ENCODE measurements at regions not wholly inside any gene's neighbourhood (a gene's known extent, or its start where the extent isn't known, plus 50 kb on each side); places are given as distances from the start of the nearest gene placed in this dataset.

GRCh38 chr16:5838725-5839124, 741.1 kb upstream of the EEF2KMT start:
- DNase-seq, result no peak

- no peak for DNase-seq
Observed at GRCh38 chr16:5838071-5838470, 740.5 kb upstream of the EEF2KMT start.

- no peak for DNase-seq
Observed at GRCh38 chr16:5837007-5837670, 739.5 kb upstream of the EEF2KMT start.

DNA sequence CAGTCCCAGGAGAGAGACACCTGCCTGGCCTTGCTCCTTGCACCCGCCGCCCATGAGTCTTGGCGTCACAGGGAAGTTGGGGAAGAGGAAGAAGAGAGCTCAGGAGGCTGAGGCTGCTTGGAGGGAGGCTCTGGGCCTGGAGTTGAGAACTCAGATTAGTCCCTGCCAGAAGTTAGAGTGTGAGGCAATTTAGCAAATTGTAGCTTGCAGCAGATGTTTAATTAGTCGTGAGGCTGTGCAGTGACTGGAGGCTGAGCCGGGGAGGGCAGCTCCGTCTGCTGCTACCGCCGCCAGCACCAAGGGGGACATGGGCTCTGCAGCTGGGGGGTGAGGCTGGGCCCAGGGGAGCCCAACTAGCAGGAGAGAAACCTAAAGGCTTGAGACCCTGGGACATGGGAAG, 738.3 kb upstream of the EEF2KMT start:
- DNase-seq, result no peak

DNA sequence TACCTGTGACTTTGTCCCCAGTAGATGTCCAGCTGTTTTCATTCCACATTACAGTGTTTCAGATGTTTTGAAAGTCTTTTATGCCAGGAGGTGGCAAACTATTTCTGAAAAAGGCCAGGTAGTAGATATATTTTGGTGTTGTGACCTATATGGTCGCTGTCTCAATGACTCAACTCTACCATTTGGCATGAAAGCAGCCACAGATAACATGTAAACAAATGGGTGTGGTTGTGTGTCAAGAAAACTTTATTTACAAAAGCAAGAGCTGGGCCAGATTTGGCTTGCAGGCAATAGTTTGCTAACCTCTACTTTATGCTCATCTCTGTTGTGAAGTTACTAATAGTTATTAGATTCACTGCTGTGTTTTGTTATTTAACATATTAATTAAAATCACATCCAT, 728.7 kb upstream of the EEF2KMT start:
- no peak for DNase-seq

GRCh38 chr16:5820472-5820871, 722.9 kb upstream of the EEF2KMT start:
- DNase-seq, result no peak

GRCh38 chr16:5815570-5816237, 718.1 kb upstream of the EEF2KMT start:
- DNase-seq, result no peak

- DNase-seq, result no peak
Observed at GRCh38 chr16:5801396-5801795, 703.8 kb upstream of the EEF2KMT start.

GRCh38 chr16:5793556-5793955, 696.0 kb upstream of the EEF2KMT start:
- no peak for DNase-seq

- DNase-seq, result no peak
Observed at GRCh38 chr16:5791011-5791657, 693.5 kb upstream of the EEF2KMT start.

GRCh38 chr16:5790512-5790911, 692.9 kb upstream of the EEF2KMT start:
- no peak for DNase-seq

- no peak for DNase-seq
Observed at GRCh38 chr16:5789033-5789432, 691.4 kb upstream of the EEF2KMT start.

- DNase-seq, result no peak
Observed at GRCh38 chr16:5781436-5781835, 683.8 kb upstream of the EEF2KMT start.

DNA sequence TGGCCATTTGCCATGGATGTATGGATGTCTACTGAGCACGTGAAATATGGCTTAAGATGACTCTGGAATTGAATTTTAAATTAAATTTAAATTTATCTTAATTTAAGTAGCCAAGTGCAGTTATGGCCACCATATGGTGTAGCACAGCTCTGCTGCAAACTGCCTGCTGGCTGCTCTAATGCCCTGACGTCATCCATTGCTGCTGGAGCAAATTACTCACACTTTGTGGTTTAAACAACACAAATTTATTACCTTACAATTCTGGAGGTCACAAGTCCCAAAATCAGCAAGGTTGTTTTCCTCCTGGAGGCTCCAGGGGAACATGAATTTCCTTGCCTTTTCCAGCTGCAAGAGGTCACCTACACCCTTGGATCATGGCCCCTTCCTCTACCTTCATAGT, 679.3 kb upstream of the EEF2KMT start:
- no peak for DNase-seq

GRCh38 chr16:5775916-5776315, 678.3 kb upstream of the EEF2KMT start:
- no peak for DNase-seq

DNA sequence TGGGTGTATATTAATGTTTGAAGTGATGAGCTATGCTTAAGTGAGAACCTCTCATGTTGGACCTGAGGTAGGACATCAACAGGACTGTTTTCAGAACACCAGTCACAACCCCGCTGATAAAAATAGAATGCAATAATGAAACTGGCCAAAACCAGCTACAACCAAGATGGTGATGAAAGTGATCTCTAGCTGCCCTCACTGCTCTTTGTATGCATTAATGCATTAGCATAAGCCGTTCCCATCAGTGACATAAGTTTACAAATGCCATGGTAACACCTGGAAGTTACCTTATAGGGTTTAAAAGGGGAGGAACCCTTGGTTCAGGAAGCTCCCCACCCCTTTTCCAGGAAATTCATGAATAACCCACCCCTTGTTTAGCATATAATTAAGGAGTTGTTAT, 672.5 kb upstream of the EEF2KMT start:
- DNase-seq, result no peak

GRCh38 chr16:5769513-5769912, 671.9 kb upstream of the EEF2KMT start:
- DNase-seq, result no peak

- DNase-seq, result no peak
Observed at GRCh38 chr16:5768445-5768844, 670.9 kb upstream of the EEF2KMT start.

DNA sequence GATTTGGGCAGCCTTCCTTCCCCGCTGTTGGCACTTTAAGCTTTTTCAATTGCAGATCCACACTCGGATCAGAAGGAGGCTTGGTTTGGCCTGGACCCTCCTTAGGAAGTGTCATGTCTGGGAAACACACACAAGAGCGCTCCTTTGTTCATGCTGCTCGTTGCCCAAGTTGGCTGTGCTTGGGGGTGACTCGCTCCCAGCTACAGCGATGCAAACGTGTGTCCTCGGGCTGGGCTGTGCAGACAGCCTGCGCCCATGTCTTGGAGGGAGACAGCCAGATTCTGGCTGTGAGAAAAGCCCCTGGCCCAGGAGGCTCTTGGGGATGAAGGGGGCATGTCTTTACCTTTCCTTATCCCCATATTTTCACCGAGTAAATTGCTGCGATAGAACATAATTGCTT, 665.6 kb upstream of the EEF2KMT start:
- no peak for DNase-seq

GRCh38 chr16:5762362-5762761, 664.8 kb upstream of the EEF2KMT start:
- no peak for DNase-seq

- DNase-seq, result no peak
Observed at GRCh38 chr16:5761592-5761991, 664.0 kb upstream of the EEF2KMT start.

GRCh38 chr16:5758281-5758680, 660.7 kb upstream of the EEF2KMT start:
- DNase-seq, result no peak

GRCh38 chr16:5756969-5757368, 659.4 kb upstream of the EEF2KMT start:
- DNase-seq, result no peak

DNA sequence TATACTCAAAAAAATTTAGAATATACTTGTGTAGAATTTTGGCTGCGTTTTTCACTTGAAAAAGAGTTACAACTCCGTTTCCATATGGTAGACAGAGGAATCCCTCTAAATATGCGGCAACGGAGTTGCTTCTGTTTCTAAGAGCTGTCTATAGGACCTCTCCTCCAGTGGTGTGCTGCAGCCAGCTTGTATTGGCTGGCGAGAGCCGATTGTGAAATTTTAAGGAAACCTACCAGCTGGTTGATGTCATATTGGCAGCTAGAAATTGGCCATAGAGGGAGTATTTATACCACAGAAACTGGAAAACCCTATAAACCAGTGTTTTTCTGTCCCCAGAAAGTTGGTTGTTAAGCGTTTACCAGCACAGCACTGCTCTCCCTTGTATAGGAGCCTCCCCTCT, 655.8 kb upstream of the EEF2KMT start:
- no peak for DNase-seq
